CD4-positive, alpha-beta T cell treated with Interleukin-6 at 100 ng/mL for 8 hours (primary cell): ENCODE measurements at regions not wholly inside any gene's neighbourhood (a gene's known extent, or its start where the extent isn't known, plus 50 kb on each side); places are given as distances from the start of the nearest gene placed in this dataset.

Experiments used
- DNase-seq: peaks from one replicate; pipeline ENCODE4 v3.0.0-alpha.2; 2020; ENCODE audit warnings: mixed read lengths, low spot score

- no peak for DNase-seq
Observed at GRCh38 chr21:35128536-35128935, 79.4 kb upstream of the RUNX1 start.

GRCh38 chr21:35127851-35128250 is 78.7 kb upstream of the RUNX1 start:
- DNase-seq, result no peak

DNA sequence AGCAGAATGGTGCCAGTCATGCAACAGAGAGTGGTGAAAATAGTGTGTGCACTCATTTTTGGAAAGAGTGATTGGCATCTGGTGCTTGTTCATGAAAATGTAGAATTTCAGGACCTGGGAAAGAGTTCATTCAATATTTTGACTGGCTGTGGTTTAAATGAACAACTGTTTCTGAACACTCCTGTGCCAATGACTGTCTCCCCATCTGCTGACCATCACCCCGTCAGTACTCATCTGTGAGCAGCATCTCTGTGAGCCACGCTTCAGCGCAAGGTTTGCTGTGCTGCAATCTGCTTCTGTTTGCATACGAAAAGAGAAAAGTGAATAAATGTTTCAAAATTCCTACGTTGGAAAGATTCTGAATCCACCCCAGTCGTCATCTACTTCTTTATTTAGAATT is 77.9 kb upstream of the RUNX1 start:
- DNase-seq, result no peak

DNA sequence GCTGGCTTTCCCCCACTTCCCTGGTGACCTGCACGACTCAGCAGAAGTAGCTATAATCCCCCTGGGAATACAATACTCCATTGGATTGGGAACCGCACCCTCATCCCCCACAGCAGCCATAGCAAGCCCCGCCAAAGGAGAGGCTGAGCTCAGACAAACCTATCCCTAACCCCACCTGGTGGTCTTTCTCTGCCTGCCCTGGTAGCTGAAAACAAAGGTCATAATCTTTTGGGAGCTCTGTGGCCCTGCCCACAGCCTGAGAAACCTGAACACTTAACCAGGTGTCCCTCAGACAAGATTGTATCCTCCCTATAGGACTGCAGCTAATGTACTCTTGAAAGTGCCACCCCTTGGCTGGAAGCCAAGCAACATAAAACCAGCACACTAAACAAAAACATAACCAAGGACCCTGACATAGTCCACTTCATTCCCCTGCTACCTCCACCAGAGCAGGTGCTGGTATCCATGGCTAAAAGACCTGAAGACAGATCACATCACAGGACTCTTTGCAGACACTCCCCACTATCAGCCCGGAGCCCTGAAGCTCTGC is 71.6 kb upstream of the RUNX1 start:
- no peak for DNase-seq

DNA sequence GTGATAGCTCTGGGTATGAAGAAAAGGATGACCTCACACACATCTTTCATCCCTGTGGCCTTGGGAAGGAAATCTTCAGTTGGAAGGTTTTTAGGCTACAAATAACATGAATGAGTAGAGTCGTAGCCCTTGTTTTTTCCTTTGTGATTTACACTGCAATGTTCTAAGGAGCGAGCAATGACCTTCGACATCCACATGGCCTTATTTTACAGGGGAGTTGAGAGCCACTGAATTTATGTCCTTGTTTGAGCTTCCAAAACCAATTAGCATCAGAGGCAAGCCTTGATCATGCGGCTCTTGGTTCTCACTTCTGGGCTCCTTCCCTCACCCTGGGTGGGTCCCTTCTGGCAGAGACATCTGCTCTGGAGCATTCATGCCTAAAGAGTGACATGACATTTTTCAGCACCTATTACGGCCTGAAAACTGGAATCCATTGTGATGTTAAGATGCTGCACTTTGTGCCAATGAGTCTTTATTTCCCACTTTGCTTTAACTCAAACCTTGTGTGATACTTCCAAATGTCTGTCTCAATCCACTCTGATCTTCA is 70.5 kb upstream of the RUNX1 start:
- no peak for DNase-seq

DNA sequence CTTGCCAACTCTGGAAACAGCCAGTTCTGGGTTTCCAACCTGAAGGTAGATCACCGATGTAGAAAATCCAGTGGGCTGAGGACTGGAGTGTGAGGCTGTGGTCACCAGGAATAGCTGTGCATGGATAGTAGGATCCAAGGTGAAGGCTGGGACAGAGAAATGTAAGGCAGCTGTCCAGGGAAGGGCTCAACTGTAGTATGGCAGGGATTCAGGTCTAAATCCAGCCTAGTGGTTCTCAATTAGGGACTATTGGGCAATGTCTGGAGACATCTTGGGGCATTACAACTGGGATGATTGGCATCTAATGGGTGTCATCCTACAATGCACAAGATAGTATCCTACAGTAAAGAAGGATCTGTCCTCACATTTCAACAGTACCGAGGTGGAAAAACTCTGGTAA is 67.7 kb upstream of the RUNX1 start:
- DNase-seq, result no peak

DNA sequence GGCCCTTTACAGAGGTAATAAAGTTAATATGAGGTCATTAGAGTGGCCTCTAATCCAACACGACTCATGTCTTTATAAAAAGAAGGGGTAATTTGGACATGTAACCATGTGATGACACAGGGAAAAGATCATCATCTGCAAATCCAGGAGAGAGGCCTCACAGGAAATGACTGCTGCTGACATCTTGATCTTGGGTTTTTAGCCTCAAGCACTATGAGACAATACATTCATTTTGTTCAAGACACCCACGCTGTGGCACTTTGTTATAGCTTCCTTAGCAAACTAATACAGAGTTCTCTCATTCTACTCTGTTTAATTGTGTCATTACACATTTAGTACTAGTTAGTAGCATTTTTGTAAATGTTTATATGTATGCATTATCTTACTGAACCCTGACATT is 64.0 kb upstream of the RUNX1 start:
- no peak for DNase-seq

- no peak for DNase-seq
Observed at GRCh38 chr21:35111321-35111930, 62.3 kb upstream of the RUNX1 start.

DNA sequence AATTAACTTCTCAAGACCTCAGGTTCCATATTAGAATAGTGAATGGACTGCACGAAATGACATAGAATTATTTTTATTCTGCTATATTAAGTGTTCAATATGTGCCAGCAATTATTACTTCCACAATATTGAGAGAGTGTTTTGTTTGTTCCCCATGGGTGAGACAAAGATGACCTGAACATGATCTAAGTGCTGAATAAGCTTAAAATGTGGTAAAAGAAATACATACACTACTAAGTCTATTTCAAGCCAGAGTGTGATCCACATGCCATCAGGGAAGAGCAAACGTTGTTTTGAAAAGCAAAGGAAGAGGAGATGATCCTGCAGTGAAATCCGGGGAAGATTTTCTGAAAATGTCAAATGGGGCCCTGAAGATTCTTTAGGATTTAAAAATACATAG is 59.8 kb upstream of the RUNX1 start:
- DNase-seq, result no peak

DNA sequence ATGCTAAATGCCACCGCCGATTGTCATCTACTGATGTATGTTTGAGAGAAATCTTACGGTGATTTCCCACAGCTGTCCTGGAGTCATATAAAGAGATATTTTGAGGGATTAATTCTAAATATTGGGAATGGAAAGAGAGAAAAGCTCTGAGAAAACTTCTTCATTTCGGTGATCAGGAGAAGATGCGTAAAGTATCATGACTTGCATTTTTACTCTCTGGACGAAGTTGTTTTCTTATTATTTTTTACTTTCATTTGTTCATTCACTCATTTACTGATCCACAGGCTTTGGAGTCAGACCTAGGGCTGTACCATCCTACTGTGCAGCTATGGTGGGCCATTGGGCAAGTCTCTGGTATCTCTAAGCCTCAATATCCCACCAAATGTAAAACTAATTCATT is 58.4 kb upstream of the RUNX1 start:
- DNase-seq, result no peak

GRCh38 chr21:35106246-35106835 is 57.2 kb upstream of the RUNX1 start:
- DNase-seq, result no peak

- DNase-seq, result peak; percentile 49
Observed at GRCh38 chr21:35102488-35103371, 53.6 kb upstream of the RUNX1 start.

- no peak for DNase-seq
Observed at GRCh38 chr21:35100349-35100811, 51.3 kb upstream of the RUNX1 start.

DNA sequence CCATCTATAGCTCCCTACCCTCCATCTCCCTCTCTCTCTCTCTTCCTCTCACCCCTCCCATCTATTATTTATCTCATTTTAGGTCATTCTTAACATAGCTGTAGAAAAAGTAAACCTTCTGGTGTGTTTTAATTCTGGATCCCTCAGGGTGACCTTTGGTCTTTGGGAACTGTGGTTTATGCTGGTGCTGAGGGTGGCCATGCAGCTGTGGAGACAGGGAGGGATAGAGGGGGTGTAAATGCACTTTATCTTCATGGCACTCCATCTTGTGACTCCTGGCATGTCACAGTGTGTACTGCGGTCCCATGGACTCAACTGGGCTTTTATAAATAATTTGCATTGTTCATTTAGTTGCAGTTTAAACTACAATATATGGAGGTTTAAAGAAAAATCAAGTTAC is 50.2 kb upstream of the RUNX1 start:
- no peak for DNase-seq
